Ovary (tissue), 7 donors: ENCODE measurements at regions not wholly inside any gene's neighbourhood (a gene's known extent, or its start where the extent isn't known, plus 50 kb on each side); places are given as distances from the start of the nearest gene placed in this dataset.

Experiments
- DNase-seq, 5 donors: peaks; one replicate each; pipeline ENCODE4 v3.0.0-alpha.2; 2019 to 2020
- H3K27ac ChIP-seq, 2 donors: fragments of 200-600 bp; one replicate each; pipeline versions ENCODE4 v1.5.1 to v1.8.0; 2019 to 2022
- H3K27me3 ChIP-seq: fragments of 200-600 bp; one replicate; pipeline ENCODE4 v1.8.0; 2022
- H3K36me3 ChIP-seq: fragments of 200-600 bp; sonication (generic); one replicate; pipeline ENCODE4 v1.5.1; 2019
- H3K4me1 ChIP-seq: one replicate; pipeline ENCODE4 v1.8.1; 2013; ENCODE audit warnings: mild to moderate bottlenecking, moderate library complexity; ENCODE audit not compliant: insufficient read depth
- H3K4me3 ChIP-seq: fragments of 200-600 bp; sonication (generic); one replicate; pipeline ENCODE4 v1.5.1; 2017
- H3K9me3 ChIP-seq, 2 donors: fragments of 200-600 bp in 1 of 2; sonication (generic) in 1 of 2; one replicate each; pipeline versions ENCODE4 v1.5.1 to v1.8.1; 2013 to 2019; ENCODE audit warnings: mild to moderate bottlenecking in 1 of 2, moderate library complexity in 1 of 2
- EP300 ChIP-seq: sonication (generic); formaldehyde crosslinking; IDR thresholded peaks from one replicate; pipeline ENCODE4 v1.6.1; 2017; ENCODE audit warnings: antibody characterized with exemption
- POLR2A ChIP-seq: fragments of 450-650 bp; IDR thresholded peaks from one replicate; pipeline ENCODE4 v1.6.1; 2017; ENCODE audit warnings: antibody characterized with exemption, mild to moderate bottlenecking, moderate library complexity
- WGBS, 3 donors: extraction: QIAGEN DNeasy Blood & Tissue Kit in 1 of 3; methylation state at CpG; one replicate each; pipeline versions ENCODE4 v1.1.5 to v1.1.7; 2013 to 2017; 5-methylcytosine and 5-hydroxymethylcytosine counted together
- intact Hi-C, 4 donors: fragments of 100-400 bp; cut with DNase I; formaldehyde crosslinking; loops; one replicate each; pipeline versions ENCODE4 v1.11.0 to v1.15.1; 2022 to 2023
- TF ChIP-seq, protein P1 (sequence below), 3 donors: fragments of 450-650 bp in 2 of 3; fragments of 200-600 bp in 1 of 3; IDR thresholded peaks; one replicate each; pipeline versions ENCODE4 v1.5.1 to v1.8.0; 2016 to 2022; ENCODE audit warnings: antibody characterized with exemption in 3 of 3, mild to moderate bottlenecking in 1 of 3
- donor health status: DM: no; HTN: no; CAD: no; lungs with moderate emphysema.
- donor health status: DM: no; HTN: no; CAD: no.
- donor health status: Bipolar disorder and iron deficiency.
- donor health status: DM: no; HTN: no; CAD: no.
- donor health status: DM: yes; HTN: yes; CAD: no.

- TF ChIP-seq POLR2A = no peak
- TF ChIP-seq, protein P1, sequence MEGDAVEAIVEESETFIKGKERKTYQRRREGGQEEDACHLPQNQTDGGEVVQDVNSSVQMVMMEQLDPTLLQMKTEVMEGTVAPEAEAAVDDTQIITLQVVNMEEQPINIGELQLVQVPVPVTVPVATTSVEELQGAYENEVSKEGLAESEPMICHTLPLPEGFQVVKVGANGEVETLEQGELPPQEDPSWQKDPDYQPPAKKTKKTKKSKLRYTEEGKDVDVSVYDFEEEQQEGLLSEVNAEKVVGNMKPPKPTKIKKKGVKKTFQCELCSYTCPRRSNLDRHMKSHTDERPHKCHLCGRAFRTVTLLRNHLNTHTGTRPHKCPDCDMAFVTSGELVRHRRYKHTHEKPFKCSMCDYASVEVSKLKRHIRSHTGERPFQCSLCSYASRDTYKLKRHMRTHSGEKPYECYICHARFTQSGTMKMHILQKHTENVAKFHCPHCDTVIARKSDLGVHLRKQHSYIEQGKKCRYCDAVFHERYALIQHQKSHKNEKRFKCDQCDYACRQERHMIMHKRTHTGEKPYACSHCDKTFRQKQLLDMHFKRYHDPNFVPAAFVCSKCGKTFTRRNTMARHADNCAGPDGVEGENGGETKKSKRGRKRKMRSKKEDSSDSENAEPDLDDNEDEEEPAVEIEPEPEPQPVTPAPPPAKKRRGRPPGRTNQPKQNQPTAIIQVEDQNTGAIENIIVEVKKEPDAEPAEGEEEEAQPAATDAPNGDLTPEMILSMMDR (IDR thresholded peaks at IDR 0.05) = no peak
- TF ChIP-seq EP300 = no peak
- Histone ChIP-seq H3K27me3 (no peaks in the 10 kb centered on the region), H3K27ac (no peak overlapping the region), H3K9me3 (no peaks in the 10 kb centered on the region), H3K4me1 (no peaks in the 10 kb centered on the region), H3K4me3 (no peak overlapping the region), H3K36me3 (no peaks in the 10 kb centered on the region)
- intact Hi-C loops = no loop called here
- WGBS, 3 donors = 25 to 30% (median 26%) methylated on average over 4 of the region's 4 CpGs
- DNase-seq = no peak
These were observed 375.1 kb downstream of the BUD13 start for GRCh38 chr11:116397602-116398084.

DNA sequence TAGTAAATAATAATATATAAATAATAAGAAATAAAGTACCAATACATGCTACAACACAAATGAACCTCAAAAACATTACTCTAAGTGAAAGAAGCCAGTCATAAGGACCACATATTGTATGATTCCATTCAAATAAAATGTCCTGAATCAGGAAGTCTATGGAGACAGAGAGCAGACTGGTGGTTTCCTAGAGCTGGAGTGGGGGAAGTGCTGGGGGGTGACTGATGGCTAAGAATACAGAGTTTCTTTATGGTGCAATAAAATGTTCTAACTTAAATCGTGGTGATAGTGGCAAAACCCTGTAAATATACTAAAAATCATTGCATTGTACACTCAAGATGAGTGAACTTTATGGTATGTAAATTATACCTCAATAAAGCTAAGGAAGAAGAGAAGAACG is 376.5 kb downstream of the BUD13 start:
- Histone ChIP-seq H3K27ac (no peak overlapping the region), H3K4me3 (no peak overlapping the region), H3K4me1 (no peaks in the 10 kb centered on the region), H3K9me3 (no peaks in the 10 kb centered on the region), H3K36me3 (no peaks in the 10 kb centered on the region), H3K27me3 (no peaks in the 10 kb centered on the region)
- WGBS, 3 donors = 62 to 71% (median 64%) methylated on average over 2 of the region's 2 CpGs
- TF ChIP-seq, protein P1 (IDR thresholded peaks at IDR 0.05) = no peak
- no peak for TF ChIP-seq EP300
- TF ChIP-seq POLR2A = no peak
- DNase-seq = no peak
- intact Hi-C loops = no loop called here

GRCh38 chr11:116394022-116394421 is 378.8 kb downstream of the BUD13 start:
- TF ChIP-seq POLR2A (no peak), EP300 (no peak)
- TF ChIP-seq, protein P1 (IDR thresholded peaks at IDR 0.05) = no peak
- Histone ChIP-seq H3K9me3 (no peaks in the 10 kb centered on the region), H3K4me3 (no peak overlapping the region), H3K4me1 (no peaks in the 10 kb centered on the region), H3K27ac (no peak overlapping the region), H3K27me3 (no peaks in the 10 kb centered on the region), H3K36me3 (no peaks in the 10 kb centered on the region)
- no peak for DNase-seq
- intact Hi-C loops = no loop called here
- 71 to 81% (median 71%) methylated on average over 3 of the region's 3 CpGs for WGBS, 3 donors

DNA sequence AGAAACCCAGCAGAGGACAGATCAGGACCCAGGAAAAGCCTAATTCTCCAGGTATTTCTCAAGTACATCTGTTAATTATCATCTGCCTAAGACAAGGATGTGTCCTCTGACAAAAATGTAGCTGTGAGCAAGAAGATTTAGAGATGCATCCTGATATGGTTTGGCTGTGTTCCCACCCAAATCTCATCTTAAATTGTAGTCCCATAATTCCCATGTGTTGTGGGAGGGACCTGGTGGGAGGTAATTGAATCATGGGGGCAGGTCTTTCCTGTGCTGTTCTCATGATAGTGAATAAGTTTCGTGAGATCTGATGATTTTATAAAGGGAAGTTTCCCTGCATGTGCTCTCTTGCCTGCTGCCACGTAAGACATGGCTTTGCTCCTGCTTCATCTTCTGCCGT is 381.8 kb downstream of the BUD13 start:
- Histone ChIP-seq H3K9me3 (no peaks in the 10 kb centered on the region), H3K27ac (no peak overlapping the region), H3K36me3 (no peaks in the 10 kb centered on the region), H3K4me1 (no peaks in the 10 kb centered on the region), H3K4me3 (no peak overlapping the region), H3K27me3 (no peaks in the 10 kb centered on the region)
- DNase-seq = no peak
- WGBS, 3 donors = 46 to 58% (median 56%) methylated on average over 3 of the region's 3 CpGs
- intact Hi-C loops = no loop called here
- TF ChIP-seq POLR2A = no peak
- TF ChIP-seq, protein P1 (IDR thresholded peaks at IDR 0.05) = no peak
- no peak for TF ChIP-seq EP300
